NT2/D1 (cell line): ENCODE measurements at regions not wholly inside any gene's neighbourhood (a gene's known extent, or its start where the extent isn't known, plus 50 kb on each side); places are given as distances from the start of the nearest gene placed in this dataset.

Source experiments
- SUZ12 ChIP-seq: IDR thresholded peaks from 2 replicates; pipeline ENCODE4 v1.6.1; 2011; ENCODE audit not compliant: insufficient read length, insufficient read depth; ENCODE audit errors: extremely low read depth
- ZNF274 ChIP-seq: IDR thresholded peaks from 2 replicates; pipeline ENCODE4 v1.6.1; 2011; ENCODE audit warnings: mild to moderate bottlenecking, low read depth, low read length

- no peak for TF ChIP-seq ZNF274
- no peak for TF ChIP-seq SUZ12
These were observed 384.1 kb upstream of the CNTNAP2 start for GRCh38 chr7:145732521-145732920.
